Keratinocyte (primary cell): ENCODE measurements at regions not wholly inside any gene's neighbourhood (a gene's known extent, or its start where the extent isn't known, plus 50 kb on each side); places are given as distances from the start of the nearest gene placed in this dataset.

Experiments
- EZH2 ChIP-seq: IDR thresholded peaks from one replicate; pipeline ENCODE4 v1.6.1; 2012; ENCODE audit warnings: inconsistent platforms, mild to moderate bottlenecking, low read length, moderate library complexity
- TF ChIP-seq, protein P1 (sequence below), 3 experiments: IDR thresholded peaks in 1 of 3; conservative IDR thresholded peaks in 1 of 3; optimal IDR thresholded peaks in 1 of 3; 2 replicates in 2 of 3; 3 replicates in 1 of 3; pipeline versions ENCODE3 to v1.5.1; 2011; ENCODE audit warnings: low read length in 3 of 3, mild to moderate bottlenecking in 3 of 3, moderate library complexity in 2 of 3, control low read depth in 1 of 3, inconsistent platforms in 1 of 3; ENCODE audit not compliant: insufficient read depth in 2 of 3; ENCODE audit errors: extremely low read depth in 1 of 3

DNA sequence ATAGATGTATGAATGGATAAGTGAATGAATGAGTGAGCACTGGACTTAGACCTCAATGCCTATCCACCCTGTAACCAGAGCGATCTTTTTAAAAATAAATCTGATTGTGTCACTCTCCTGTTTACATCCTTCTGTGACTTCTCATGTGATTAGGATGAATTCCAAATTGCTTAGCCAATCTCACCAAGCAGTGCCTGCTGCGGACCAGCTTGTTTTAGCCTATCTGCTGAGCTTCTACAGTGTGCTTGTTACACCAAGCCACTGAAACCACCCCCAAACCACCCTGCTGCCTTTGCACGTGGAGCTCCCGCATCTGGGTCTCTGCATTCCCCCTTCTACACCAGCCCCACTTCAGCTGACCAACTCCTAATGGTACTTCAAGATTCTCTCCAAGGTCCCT is 265.4 kb downstream of the EN1 start:
- TF ChIP-seq, protein P1, sequence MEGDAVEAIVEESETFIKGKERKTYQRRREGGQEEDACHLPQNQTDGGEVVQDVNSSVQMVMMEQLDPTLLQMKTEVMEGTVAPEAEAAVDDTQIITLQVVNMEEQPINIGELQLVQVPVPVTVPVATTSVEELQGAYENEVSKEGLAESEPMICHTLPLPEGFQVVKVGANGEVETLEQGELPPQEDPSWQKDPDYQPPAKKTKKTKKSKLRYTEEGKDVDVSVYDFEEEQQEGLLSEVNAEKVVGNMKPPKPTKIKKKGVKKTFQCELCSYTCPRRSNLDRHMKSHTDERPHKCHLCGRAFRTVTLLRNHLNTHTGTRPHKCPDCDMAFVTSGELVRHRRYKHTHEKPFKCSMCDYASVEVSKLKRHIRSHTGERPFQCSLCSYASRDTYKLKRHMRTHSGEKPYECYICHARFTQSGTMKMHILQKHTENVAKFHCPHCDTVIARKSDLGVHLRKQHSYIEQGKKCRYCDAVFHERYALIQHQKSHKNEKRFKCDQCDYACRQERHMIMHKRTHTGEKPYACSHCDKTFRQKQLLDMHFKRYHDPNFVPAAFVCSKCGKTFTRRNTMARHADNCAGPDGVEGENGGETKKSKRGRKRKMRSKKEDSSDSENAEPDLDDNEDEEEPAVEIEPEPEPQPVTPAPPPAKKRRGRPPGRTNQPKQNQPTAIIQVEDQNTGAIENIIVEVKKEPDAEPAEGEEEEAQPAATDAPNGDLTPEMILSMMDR (optimal IDR thresholded peaks at IDR 0.05 in 1 of 3, IDR thresholded peaks at IDR 0.05 in 1 of 3, conservative IDR thresholded peaks at IDR 0.05 in 1 of 3; ENCODE audit: extremely low read depth in 1 of 3, insufficient read depth in 2 of 3, low read length in 3 of 3), result no peak
- no peak for TF ChIP-seq EZH2
